ENCODE measurements at regions not wholly inside any gene's neighbourhood (a gene's known extent, or its start where the extent isn't known, plus 50 kb on each side); places are given as distances from the start of the nearest gene placed in this dataset.
A peak's percentile ranks its signal among the peaks of the same experiment; 100 is the strongest.

GRCh38 chr11:122181893-122182292 lies 65.9 kb upstream of the BLID start:
- H3K36me3 ChIP-seq (replicated peaks), result peaks cover 37% of the 10 kb centered on the region
- H3K27ac ChIP-seq, result peak overlapping the region; percentile 92
- DNase-seq, result no peak
- TF ChIP-seq CTCF (IDR thresholded peaks at IDR 0.05; ENCODE audit: low read depth, low read length, missing control alignments), result no peak
- no peaks in the 10 kb centered on the region for H3K27me3 ChIP-seq (replicated peaks)
- in situ Hi-C loops (cut with HindIII; ENCODE audit: low pct_ligation_motif_present, low sequenced_read_pairs), result no loop called here
- H3K4me3 ChIP-seq (ENCODE audit: low read depth, low read length), result no peak overlapping the region

GRCh38 chr11:122181372-122181771 lies 65.4 kb upstream of the BLID start:
- in situ Hi-C loops (cut with HindIII; ENCODE audit: low pct_ligation_motif_present, low sequenced_read_pairs), result no loop called here
- H3K27me3 ChIP-seq (replicated peaks), result no peaks in the 10 kb centered on the region
- H3K36me3 ChIP-seq (replicated peaks), result peaks cover 42% of the 10 kb centered on the region
- DNase-seq, result no peak
- no peak for TF ChIP-seq CTCF (IDR thresholded peaks at IDR 0.05; ENCODE audit: low read depth, low read length, missing control alignments)
- H3K4me3 ChIP-seq (ENCODE audit: low read depth, low read length), result no peak overlapping the region
- peak overlapping the region; percentile 92 for H3K27ac ChIP-seq

GRCh38 chr11:122179961-122180834 lies 64.2 kb upstream of the BLID start:
- peak overlapping the region; percentile 74 for H3K4me3 ChIP-seq (ENCODE audit: low read depth, low read length)

GRCh38 chr11:122178795-122179194 lies 62.8 kb upstream of the BLID start:
- no peaks in the 10 kb centered on the region for H3K27me3 ChIP-seq (replicated peaks)
- in situ Hi-C loops (cut with HindIII; ENCODE audit: low pct_ligation_motif_present, low sequenced_read_pairs), result no loop called here
- peak overlapping the region; percentile 74 for H3K4me3 ChIP-seq (ENCODE audit: low read depth, low read length)
- no peak for TF ChIP-seq CTCF (IDR thresholded peaks at IDR 0.05; ENCODE audit: low read depth, low read length, missing control alignments)
- no peak for DNase-seq
- H3K27ac ChIP-seq, result peak overlapping the region; percentile 92
- H3K36me3 ChIP-seq (replicated peaks), result peaks cover 54% of the 10 kb centered on the region

More at GRCh38 chr11:122179961-122180834, 64.2 kb upstream of the BLID start:
- H3K27ac ChIP-seq, result peak overlapping the region; percentile 92
- TF ChIP-seq CTCF (IDR thresholded peaks at IDR 0.05; ENCODE audit: low read depth, low read length, missing control alignments), result no peak
- in situ Hi-C loops (cut with HindIII; ENCODE audit: low pct_ligation_motif_present, low sequenced_read_pairs), result no loop called here
- H3K36me3 ChIP-seq (replicated peaks), result peaks cover 47% of the 10 kb centered on the region
- DNase-seq, result peak; percentile 96
- H3K27me3 ChIP-seq (replicated peaks), result no peaks in the 10 kb centered on the region

- no peaks in the 10 kb centered on the region for H3K27me3 ChIP-seq (replicated peaks)
- H3K4me3 ChIP-seq (ENCODE audit: low read depth, low read length), result peak overlapping the region; percentile 74
- peak overlapping the region; percentile 92 for H3K27ac ChIP-seq
- DNase-seq, result no peak
- no peak for TF ChIP-seq CTCF (IDR thresholded peaks at IDR 0.05; ENCODE audit: low read depth, low read length, missing control alignments)
- in situ Hi-C loops (cut with HindIII; ENCODE audit: low pct_ligation_motif_present, low sequenced_read_pairs), result no loop called here
- peaks cover 69% of the 10 kb centered on the region for H3K36me3 ChIP-seq (replicated peaks)
Observed at GRCh38 chr11:122177238-122177637, 61.2 kb upstream of the BLID start.
